ENCODE measurements at regions not wholly inside any gene's neighbourhood (a gene's known extent, or its start where the extent isn't known, plus 50 kb on each side); places are given as distances from the start of the nearest gene placed in this dataset.
"Not testable (repeated sequence)": the region's sequence is repeated elsewhere in the genome, so short reads cannot be mapped to it uniquely, and the experiment has no call there.

DNA sequence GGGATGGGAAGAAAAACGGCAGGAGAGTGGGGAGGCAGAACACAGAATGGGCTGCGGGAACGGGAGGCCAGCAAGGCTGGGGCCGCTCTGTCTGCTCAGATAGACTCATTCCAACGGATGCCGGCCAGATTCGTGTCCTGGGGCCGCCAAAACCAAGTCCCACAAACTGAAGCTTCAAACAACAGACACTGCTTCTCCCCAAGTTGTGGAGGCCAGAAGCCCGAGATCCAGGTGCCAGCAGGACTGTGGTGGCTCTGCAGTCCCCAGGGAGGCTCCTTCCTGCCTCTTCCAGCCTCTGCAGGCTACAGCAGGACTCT, 100.6 kb downstream of the ADRA2C start:
- no peak for DNase-seq (ENCODE audit: low read depth)

DNA sequence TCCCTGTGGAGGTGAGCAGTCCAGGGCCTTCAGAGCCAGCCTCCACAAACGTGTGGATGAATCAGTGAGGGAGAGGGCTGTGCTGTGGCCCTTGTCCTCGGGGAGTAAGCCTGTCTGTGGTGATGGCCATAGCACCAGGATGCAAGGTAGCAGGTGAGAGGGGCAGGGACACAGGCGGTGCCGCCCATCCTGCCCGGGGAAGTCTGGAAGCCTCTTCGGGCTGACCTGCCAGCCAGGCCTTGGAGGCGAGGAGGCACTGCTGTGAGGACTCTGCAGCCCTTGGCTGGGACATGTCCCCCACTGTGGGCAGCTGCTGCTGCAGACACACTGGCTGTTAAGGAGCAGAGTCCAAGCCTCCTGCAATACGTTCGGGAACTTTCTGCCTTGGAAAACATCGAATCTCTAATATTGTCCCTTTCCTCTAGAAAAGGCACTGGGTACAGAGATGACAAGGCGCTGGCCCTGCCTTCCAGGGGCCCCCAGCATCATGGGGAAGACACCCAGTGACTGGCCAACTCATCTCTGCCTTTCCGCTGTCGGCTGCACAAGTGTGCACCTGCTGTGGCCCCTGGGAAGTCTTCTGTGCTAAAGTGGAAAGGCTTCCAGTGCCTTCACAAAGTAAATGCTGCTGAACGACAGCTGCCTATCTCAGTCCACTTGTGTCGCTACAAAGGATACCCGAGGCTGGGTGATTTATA, 101.4 kb downstream of the ADRA2C start:
- DNase-seq (ENCODE audit: low read depth): no peak

- peak; percentile 4 for DNase-seq (ENCODE audit: low read depth)
These were observed 102.3 kb downstream of the ADRA2C start for GRCh38 chr4:3868211-3869173.

- no peak for DNase-seq (ENCODE audit: low read depth)
These were observed 103.0 kb downstream of the ADRA2C start for GRCh38 chr4:3869174-3869572.

GRCh38 chr4:3869661-3870566, 103.7 kb downstream of the ADRA2C start:
- no peak for DNase-seq (ENCODE audit: low read depth)

- no peak for DNase-seq (ENCODE audit: low read depth)
These were observed 104.4 kb downstream of the ADRA2C start for GRCh38 chr4:3870567-3870962.

- DNase-seq (ENCODE audit: low read depth): no peak
These were observed 105.1 kb downstream of the ADRA2C start for GRCh38 chr4:3871181-3871852.

- DNase-seq (ENCODE audit: low read depth): no peak
These were observed 106.0 kb downstream of the ADRA2C start for GRCh38 chr4:3871881-3872833.

DNA sequence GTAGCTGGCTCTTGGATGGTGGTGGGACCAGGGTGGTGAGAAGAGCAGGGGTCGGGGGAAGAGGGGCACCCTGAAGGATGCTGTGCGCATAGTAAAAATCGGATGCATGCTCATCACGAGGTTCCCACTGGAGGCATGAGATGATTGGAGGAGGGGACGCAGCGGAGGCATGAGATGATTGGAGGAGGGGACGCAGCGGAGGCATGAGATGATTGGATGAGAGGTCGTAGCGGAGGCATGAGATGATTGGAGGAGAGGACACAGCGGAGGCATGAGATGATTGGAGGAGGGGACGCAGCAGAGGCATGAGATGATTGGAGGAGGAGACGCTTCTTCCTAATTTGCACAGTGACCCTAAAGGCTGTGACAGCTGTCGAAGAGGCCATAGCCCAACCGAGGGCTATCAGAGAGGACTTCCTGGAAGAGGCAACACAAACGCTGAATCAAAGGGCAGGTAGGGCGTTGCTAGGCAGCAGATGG, 106.7 kb downstream of the ADRA2C start:
- DNase-seq (ENCODE audit: low read depth): no peak

GRCh38 chr4:3873408-3874027, 107.3 kb downstream of the ADRA2C start:
- DNase-seq (ENCODE audit: low read depth): no peak

DNA sequence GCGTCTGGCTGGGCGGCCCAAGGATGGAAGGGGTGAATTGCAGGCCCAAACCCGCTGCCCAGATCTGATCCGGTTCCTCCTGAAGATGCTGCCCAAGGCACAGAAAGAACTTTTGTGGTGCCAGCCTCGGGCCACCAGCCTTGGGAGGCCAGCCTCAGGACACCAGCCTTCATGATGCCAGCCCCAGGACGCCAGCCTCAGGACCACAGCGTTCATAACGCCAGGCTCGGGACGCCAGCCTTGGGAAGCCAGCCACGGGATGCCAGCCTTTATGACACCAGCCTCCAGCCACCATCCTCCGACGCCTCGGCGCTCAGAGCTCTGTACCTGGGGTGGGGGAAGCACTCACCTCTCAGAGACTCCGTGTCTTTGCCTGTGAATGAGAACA, 107.8 kb downstream of the ADRA2C start:
- no peak for DNase-seq (ENCODE audit: low read depth)

- DNase-seq (ENCODE audit: low read depth): no peak
These were observed 108.4 kb downstream of the ADRA2C start for GRCh38 chr4:3874525-3875110.

DNA sequence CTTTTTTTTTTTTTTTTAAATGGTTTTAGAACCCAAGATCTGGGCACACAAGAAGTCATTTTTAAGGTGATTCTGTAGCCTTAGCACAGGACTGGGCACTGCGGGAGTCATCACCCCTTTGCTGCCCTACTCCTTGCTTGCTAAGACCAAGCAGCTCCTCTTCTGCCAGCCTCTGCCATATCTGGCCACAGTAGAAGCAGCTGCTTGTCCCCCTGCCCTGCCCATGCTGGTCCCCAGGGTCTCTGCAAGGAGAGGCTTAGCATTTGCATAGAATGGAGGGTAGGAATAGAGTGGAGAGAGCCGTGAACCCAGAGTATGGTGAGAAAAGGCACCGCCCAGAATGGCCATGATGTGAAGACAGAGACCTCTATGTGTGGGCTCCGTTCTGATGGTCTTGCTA, 109.3 kb downstream of the ADRA2C start:
- DNase-seq (ENCODE audit: low read depth): no peak

GRCh38 chr4:3876057-3876845, 110.1 kb downstream of the ADRA2C start:
- not testable (repeated sequence) for DNase-seq (ENCODE audit: low read depth)

GRCh38 chr4:3877236-3877635, 111.1 kb downstream of the ADRA2C start:
- peak; percentile 9 for DNase-seq (ENCODE audit: low read depth)

DNA sequence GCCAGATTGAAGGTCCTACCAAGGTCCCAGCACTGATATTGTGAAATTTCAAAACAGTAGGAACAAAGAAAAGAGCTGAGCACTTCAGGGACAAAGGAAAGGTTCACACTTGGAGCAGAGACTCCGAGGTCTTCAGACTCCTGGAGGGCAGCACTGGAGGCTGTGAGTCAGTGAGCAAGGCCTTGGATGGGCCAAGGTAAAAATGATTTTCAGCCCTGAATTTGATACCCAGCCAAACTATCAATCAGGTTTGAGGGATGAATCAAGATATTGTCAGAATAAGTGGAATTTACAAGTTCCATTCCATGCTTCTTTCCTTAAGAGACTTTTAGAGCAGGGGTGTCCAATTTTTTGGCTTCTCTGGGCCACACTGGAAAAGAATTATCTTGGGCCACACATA, 111.7 kb downstream of the ADRA2C start:
- DNase-seq (ENCODE audit: low read depth): no peak

DNA sequence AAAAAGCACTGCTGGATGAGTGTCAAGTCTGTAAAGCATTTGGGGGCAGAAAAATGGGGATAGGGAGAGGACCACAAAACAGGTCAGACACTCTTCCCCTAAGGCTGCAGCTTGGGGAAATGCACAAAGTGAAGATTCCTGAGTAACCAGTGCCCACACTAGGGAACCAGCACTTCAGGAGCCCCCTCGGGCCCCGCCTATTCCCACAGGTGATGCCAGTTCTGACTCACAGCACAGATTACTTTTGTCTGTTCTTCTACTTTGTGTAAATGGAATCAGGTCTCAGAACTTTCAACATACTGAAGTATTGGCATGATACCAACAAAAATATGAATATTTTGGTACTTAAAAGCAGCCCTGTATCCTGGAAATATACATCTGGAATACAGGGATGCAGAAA, 112.5 kb downstream of the ADRA2C start:
- DNase-seq (ENCODE audit: low read depth): no peak

GRCh38 chr4:3879681-3880614, 113.8 kb downstream of the ADRA2C start:
- no peak for DNase-seq (ENCODE audit: low read depth)
